ENCODE measurements at regions not wholly inside any gene's neighbourhood (a gene's known extent, or its start where the extent isn't known, plus 50 kb on each side); places are given as distances from the start of the nearest gene placed in this dataset.

DNA sequence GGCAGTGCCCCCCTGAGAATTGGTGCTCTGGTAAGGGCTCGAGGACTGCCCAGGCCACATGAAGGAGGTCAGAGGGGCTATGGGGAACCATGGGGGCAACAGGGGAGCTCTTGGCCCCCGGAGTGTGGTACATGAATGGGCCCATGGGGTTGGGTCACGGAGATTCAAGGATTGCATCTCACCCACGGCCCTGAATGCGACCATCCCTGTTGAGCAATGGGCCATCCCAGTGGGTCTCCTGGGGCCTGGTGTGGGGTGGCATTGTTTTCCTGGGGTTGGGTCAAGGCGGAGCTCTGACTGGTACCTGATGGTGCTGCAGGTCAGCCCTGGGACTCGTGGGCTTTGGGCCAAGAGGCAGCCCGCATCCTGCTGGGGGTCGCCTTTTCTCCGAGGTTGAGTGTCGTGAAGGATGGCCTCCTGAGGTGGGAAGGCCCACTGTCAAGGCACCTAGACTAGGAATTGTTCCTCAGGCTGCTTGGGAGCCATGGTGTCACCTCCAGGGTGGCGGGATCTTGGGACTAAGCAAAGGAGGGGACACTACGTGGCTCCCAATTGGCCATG, 198.3 kb downstream of the UBE3A start:
- TF ChIP-seq EZH2phosphoT487 (IDR thresholded peaks at IDR 0.05; ENCODE audit: insufficient read depth, low read depth) = no peak
- no peak for TF ChIP-seq EZH2 (IDR thresholded peaks at IDR 0.05; ENCODE audit: insufficient read depth, poor library complexity, severe bottlenecking)
